Suprapubic skin (tissue), 3 donors: ENCODE measurements at regions not wholly inside any gene's neighbourhood (a gene's known extent, or its start where the extent isn't known, plus 50 kb on each side); places are given as distances from the start of the nearest gene placed in this dataset.

Experiments used
- CTCF ChIP-seq, 2 donors: fragments of 200-600 bp in 1 of 2; fragments of 450-650 bp in 1 of 2; sonication (generic) in 1 of 2; IDR thresholded peaks; one replicate each; pipeline ENCODE4 v1.5.1; 2016 to 2019; ENCODE audit warnings: antibody characterized with exemption in 2 of 2, mild to moderate bottlenecking in 1 of 2, moderate library complexity in 1 of 2
- EP300 ChIP-seq: sonication (generic); formaldehyde crosslinking; IDR thresholded peaks from one replicate; pipeline ENCODE4 v1.6.1; 2017; ENCODE audit warnings: antibody characterized with exemption
- POLR2A ChIP-seq, 2 donors: fragments of 450-650 bp; IDR thresholded peaks; one replicate each; pipeline ENCODE4 v1.6.1; 2017; ENCODE audit warnings: antibody characterized with exemption in 2 of 2, mild to moderate bottlenecking in 2 of 2, moderate library complexity in 2 of 2

GRCh38 chr2:219914577-219914976 is 287.1 kb downstream of the SLC4A3 start:
- TF ChIP-seq POLR2A (IDR thresholded peaks at IDR 0.05) (no peak), EP300 (no peak), CTCF (IDR thresholded peaks at IDR 0.05) (no peak)
